RWPE2 (cell line): ENCODE measurements at regions not wholly inside any gene's neighbourhood (a gene's known extent, or its start where the extent isn't known, plus 50 kb on each side); places are given as distances from the start of the nearest gene placed in this dataset.

Experiments
- ATAC-seq: fragments of 200-7000 bp; cut with Tn5 transposase; 3 replicates; pipeline ENCODE4 v1.9.1; 2021; ENCODE audit warnings: low read depth
- DNase-seq: peaks from one replicate; pipeline ENCODE4 v3.0.0-alpha.2; 2020; ENCODE audit warnings: low spot score
- H3K27ac ChIP-seq: fragments of 450-650 bp; 2 replicates; pipeline ENCODE4 v1.5.1; 2017; ENCODE audit warnings: mild to moderate bottlenecking; ENCODE audit not compliant: poor library complexity, severe bottlenecking
- H3K27me3 ChIP-seq: fragments of 250-450 bp; sonication (Bioruptor Pico); 2 replicates; pipeline ENCODE4 v1.5.1; 2021; ENCODE audit warnings: mild to moderate bottlenecking, moderate library complexity; ENCODE audit not compliant: insufficient read depth, poor library complexity, severe bottlenecking
- H3K36me3 ChIP-seq: fragments of 250-450 bp; sonication (Bioruptor Pico); 2 replicates; pipeline ENCODE4 v1.5.1; 2020; ENCODE audit warnings: low read depth, mild to moderate bottlenecking, moderate library complexity
- H3K4me1 ChIP-seq: fragments of 250-450 bp; sonication (Bioruptor Pico); 2 replicates; pipeline ENCODE4 v1.5.1; 2021; ENCODE audit warnings: mild to moderate bottlenecking, moderate library complexity; ENCODE audit not compliant: insufficient read depth, poor library complexity, severe bottlenecking
- H3K4me3 ChIP-seq: fragments of 250-450 bp; sonication (Bioruptor Pico); 2 replicates; pipeline ENCODE4 v1.5.1; 2021; ENCODE audit warnings: mild to moderate bottlenecking, moderate library complexity; ENCODE audit not compliant: severe bottlenecking
- H3K9me3 ChIP-seq: fragments of 250-450 bp; sonication (Bioruptor Pico); 2 replicates; pipeline ENCODE4 v1.5.1; 2021; ENCODE audit warnings: mild to moderate bottlenecking, moderate library complexity; ENCODE audit not compliant: severe bottlenecking
- TF ChIP-seq, protein P1 (sequence below): fragments of 450-650 bp; IDR thresholded peaks from one replicate; pipeline ENCODE4 v1.5.1; 2017; ENCODE audit warnings: mild to moderate bottlenecking, moderate library complexity; ENCODE audit not compliant: poor library complexity, severe bottlenecking

- Histone ChIP-seq H3K36me3 (no peaks in the 10 kb centered on the region), H3K27ac (no peak overlapping the region), H3K4me3 (no peak overlapping the region), H3K9me3 (no peaks in the 10 kb centered on the region), H3K4me1 (no peaks in the 10 kb centered on the region), H3K27me3 (no peaks in the 10 kb centered on the region)
- no peak for DNase-seq
- no peak for ATAC-seq
- TF ChIP-seq, protein P1, sequence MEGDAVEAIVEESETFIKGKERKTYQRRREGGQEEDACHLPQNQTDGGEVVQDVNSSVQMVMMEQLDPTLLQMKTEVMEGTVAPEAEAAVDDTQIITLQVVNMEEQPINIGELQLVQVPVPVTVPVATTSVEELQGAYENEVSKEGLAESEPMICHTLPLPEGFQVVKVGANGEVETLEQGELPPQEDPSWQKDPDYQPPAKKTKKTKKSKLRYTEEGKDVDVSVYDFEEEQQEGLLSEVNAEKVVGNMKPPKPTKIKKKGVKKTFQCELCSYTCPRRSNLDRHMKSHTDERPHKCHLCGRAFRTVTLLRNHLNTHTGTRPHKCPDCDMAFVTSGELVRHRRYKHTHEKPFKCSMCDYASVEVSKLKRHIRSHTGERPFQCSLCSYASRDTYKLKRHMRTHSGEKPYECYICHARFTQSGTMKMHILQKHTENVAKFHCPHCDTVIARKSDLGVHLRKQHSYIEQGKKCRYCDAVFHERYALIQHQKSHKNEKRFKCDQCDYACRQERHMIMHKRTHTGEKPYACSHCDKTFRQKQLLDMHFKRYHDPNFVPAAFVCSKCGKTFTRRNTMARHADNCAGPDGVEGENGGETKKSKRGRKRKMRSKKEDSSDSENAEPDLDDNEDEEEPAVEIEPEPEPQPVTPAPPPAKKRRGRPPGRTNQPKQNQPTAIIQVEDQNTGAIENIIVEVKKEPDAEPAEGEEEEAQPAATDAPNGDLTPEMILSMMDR = no peak
Measured at GRCh38 chr2:53504507-53504906, 263.1 kb upstream of the CHAC2 start.

DNA sequence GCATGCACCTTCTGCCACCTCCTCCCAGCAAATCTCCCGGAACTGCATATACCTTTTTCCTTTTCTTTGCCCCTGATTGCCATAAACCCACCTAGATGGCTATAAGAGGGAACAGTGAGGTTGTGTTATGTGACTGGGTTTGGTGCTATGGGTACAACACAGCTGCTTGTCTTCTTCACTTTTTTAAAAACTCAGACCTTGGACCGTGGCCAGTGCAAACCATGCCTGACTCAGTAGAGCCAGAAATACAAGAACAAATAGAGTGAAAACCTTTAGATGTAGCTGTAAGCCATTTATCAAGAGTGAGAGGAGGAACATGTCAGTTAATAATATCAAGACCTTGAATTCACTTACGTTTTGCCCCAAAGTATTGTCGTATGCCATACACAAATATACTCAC, 267.4 kb upstream of the CHAC2 start:
- DNase-seq (no peak), ATAC-seq (no peak)

DNA sequence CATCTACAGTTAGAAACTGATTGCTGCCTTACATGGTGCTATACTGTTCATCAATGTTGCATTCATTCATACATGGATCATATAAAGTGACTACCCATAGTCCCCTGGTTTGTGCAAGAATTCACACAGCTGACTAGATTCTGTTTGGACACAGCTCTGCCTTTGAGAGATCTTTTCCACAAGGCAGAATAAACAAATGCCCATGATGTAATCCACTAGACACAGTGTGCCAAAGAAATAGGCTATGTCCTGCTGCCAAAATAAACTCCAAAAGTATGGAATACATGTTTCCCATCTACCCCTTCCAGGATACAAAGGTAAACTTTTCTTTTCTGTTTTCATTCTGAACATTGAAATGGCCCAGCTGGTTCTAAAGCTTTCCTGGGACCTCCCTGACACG, 269.4 kb upstream of the CHAC2 start:
- ATAC-seq (no peak), DNase-seq (no peak)
- Histone ChIP-seq H3K27ac (no peak overlapping the region), H3K36me3 (no peaks in the 10 kb centered on the region), H3K9me3 (no peaks in the 10 kb centered on the region), H3K4me1 (no peaks in the 10 kb centered on the region), H3K4me3 (no peak overlapping the region), H3K27me3 (no peaks in the 10 kb centered on the region)
- TF ChIP-seq, protein P1 = no peak

More for the DNA sequence above, 267.4 kb upstream of the CHAC2 start:
- Histone ChIP-seq H3K9me3 (no peaks in the 10 kb centered on the region), H3K4me1 (no peaks in the 10 kb centered on the region), H3K27ac (no peak overlapping the region), H3K4me3 (no peak overlapping the region), H3K27me3 (no peaks in the 10 kb centered on the region), H3K36me3 (no peaks in the 10 kb centered on the region)
- TF ChIP-seq, protein P1 = no peak

GRCh38 chr2:53497020-53497419, 270.6 kb upstream of the CHAC2 start:
- TF ChIP-seq, protein P1 = no peak
- H3K9me3 ChIP-seq = no peaks in the 10 kb centered on the region
- DNase-seq (no peak), ATAC-seq (no peak)
- no peaks in the 10 kb centered on the region for H3K36me3 ChIP-seq
- H3K27ac ChIP-seq = no peak overlapping the region
- no peak overlapping the region for H3K4me3 ChIP-seq
- H3K4me1 ChIP-seq = no peaks in the 10 kb centered on the region
- H3K27me3 ChIP-seq = no peaks in the 10 kb centered on the region

GRCh38 chr2:53493210-53493609, 274.4 kb upstream of the CHAC2 start:
- DNase-seq (no peak), ATAC-seq (no peak)
- Histone ChIP-seq H3K4me3 (no peak overlapping the region), H3K27me3 (no peaks in the 10 kb centered on the region), H3K27ac (no peak overlapping the region), H3K4me1 (no peaks in the 10 kb centered on the region), H3K9me3 (no peaks in the 10 kb centered on the region), H3K36me3 (no peaks in the 10 kb centered on the region)
- TF ChIP-seq, protein P1 = no peak
